Gastroesophageal sphincter (tissue), 4 donors: ENCODE measurements at regions not wholly inside any gene's neighbourhood (a gene's known extent, or its start where the extent isn't known, plus 50 kb on each side); places are given as distances from the start of the nearest gene placed in this dataset.

ENCODE experiments used
- ATAC-seq: fragments of 150-250 bp; one replicate; pipeline ENCODE4 v1.9.1; 2016; ENCODE audit warnings: mild to moderate bottlenecking, moderate library complexity
- H3K27ac ChIP-seq, 4 donors: fragments of 200-600 bp; sonication (generic) in 3 of 4; 1 replicate in 3 of 4; 2 replicates in 1 of 4; pipeline ENCODE4 v1.5.1; 2016 to 2019
- H3K27me3 ChIP-seq: fragments of 200-600 bp; sonication (generic); one replicate; pipeline ENCODE4 v1.5.1; 2019
- H3K36me3 ChIP-seq, 2 donors: fragments of 200-600 bp; sonication (generic); one replicate each; pipeline ENCODE4 v1.5.1; 2019; ENCODE audit warnings: control low read depth in 1 of 2
- H3K4me1 ChIP-seq, 3 donors: fragments of 200-600 bp; sonication (generic); 1 replicate in 2 of 3; 2 replicates in 1 of 3; pipeline ENCODE4 v1.5.1; 2016 to 2019; ENCODE audit warnings: control low read depth in 2 of 3
- H3K4me3 ChIP-seq, 2 donors: fragments of 200-600 bp; sonication (generic); one replicate each; pipeline ENCODE4 v1.5.1; 2019; ENCODE audit warnings: mild to moderate bottlenecking in 1 of 2, moderate library complexity in 1 of 2
- H3K9me3 ChIP-seq, 3 donors: fragments of 200-600 bp; sonication (generic); one replicate each; pipeline ENCODE4 v1.5.1; 2017 to 2019; ENCODE audit warnings: control low read depth in 2 of 3
- EP300 ChIP-seq: sonication (generic); formaldehyde crosslinking; IDR thresholded peaks from one replicate; pipeline ENCODE4 v1.6.1; 2017; ENCODE audit warnings: antibody characterized with exemption, mild to moderate bottlenecking
- POLR2A ChIP-seq, 2 donors: fragments of 450-650 bp; IDR thresholded peaks; one replicate each; pipeline ENCODE4 v1.6.1; 2017; ENCODE audit warnings: antibody characterized with exemption in 2 of 2, mild to moderate bottlenecking in 2 of 2, moderate library complexity in 1 of 2
- POLR2AphosphoS5 ChIP-seq: sonication (generic); formaldehyde crosslinking; IDR thresholded peaks from one replicate; pipeline ENCODE4 v1.6.1; 2017; ENCODE audit warnings: antibody characterized with exemption
- WGBS, 2 donors: methylation state at CpG; one replicate each; pipeline ENCODE4 v1.1.5; 2018; ENCODE audit warnings: low coverage in 1 of 2; 5-methylcytosine and 5-hydroxymethylcytosine counted together
- TF ChIP-seq, protein P1 (sequence below), 4 experiments: fragments of 200-600 bp in 2 of 4; fragments of 450-650 bp in 2 of 4; sonication (generic) in 1 of 4; IDR thresholded peaks; one replicate each; pipeline ENCODE4 v1.5.1; 2017 to 2019; ENCODE audit warnings: antibody characterized with exemption in 4 of 4, mild to moderate bottlenecking in 2 of 4, moderate library complexity in 2 of 4

DNA sequence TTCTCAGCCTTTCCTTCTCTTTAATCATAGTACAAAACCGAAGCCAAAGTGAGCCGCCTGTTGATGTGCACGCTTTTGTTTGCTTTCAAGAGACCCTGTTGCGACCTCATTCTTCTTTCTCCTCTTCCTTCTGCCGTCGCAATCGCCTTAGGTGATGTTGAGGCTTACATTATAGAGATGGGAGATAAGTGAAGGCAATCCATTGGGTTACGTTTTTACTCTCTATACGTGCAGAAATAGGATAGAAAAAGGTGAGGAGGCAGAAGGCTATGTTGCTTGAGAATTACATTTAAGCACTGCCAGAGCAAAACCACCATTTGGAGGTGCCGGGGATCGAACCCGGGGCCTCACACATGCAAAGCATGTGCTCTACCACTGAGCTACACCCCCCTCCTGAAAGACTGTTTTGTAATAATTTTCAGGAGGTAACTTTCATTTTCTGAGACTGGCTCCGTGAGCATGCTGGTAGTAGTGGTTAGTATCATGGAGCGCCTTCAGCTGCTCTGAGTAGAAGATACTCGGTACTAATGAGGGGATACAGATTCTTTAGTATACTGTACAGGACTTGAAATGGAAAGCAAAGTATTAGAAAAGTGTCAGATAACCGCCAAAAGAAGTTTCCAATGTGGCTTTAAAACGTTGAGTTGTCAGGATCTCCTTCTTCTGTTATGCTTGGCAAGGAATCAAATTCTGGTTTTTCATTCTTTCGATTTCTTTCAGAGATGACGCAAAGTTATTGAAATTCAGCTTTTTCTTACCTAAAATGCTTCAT, 165.6 kb downstream of the TRIM27 start:
- Histone ChIP-seq H3K4me1 (no peaks in the 10 kb centered on the region), H3K9me3 (peaks cover 0 to 14% (median 0%) of the 10 kb centered on the region in 3 donors), H3K27ac (no peak overlapping the region), H3K27me3 (peaks cover 95% of the 10 kb centered on the region), H3K4me3 (no peak overlapping the region), H3K36me3 (no peaks in the 10 kb centered on the region)
- no peak for ATAC-seq
- no peak for TF ChIP-seq POLR2AphosphoS5
- TF ChIP-seq, protein P1, sequence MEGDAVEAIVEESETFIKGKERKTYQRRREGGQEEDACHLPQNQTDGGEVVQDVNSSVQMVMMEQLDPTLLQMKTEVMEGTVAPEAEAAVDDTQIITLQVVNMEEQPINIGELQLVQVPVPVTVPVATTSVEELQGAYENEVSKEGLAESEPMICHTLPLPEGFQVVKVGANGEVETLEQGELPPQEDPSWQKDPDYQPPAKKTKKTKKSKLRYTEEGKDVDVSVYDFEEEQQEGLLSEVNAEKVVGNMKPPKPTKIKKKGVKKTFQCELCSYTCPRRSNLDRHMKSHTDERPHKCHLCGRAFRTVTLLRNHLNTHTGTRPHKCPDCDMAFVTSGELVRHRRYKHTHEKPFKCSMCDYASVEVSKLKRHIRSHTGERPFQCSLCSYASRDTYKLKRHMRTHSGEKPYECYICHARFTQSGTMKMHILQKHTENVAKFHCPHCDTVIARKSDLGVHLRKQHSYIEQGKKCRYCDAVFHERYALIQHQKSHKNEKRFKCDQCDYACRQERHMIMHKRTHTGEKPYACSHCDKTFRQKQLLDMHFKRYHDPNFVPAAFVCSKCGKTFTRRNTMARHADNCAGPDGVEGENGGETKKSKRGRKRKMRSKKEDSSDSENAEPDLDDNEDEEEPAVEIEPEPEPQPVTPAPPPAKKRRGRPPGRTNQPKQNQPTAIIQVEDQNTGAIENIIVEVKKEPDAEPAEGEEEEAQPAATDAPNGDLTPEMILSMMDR (IDR thresholded peaks at IDR 0.05) = no peak
- TF ChIP-seq EP300 = no peak
- no peak for TF ChIP-seq POLR2A (IDR thresholded peaks at IDR 0.05)
- WGBS, 2 donors = 24% methylated on average over 10 to 18 of the region's 19 CpGs

DNA sequence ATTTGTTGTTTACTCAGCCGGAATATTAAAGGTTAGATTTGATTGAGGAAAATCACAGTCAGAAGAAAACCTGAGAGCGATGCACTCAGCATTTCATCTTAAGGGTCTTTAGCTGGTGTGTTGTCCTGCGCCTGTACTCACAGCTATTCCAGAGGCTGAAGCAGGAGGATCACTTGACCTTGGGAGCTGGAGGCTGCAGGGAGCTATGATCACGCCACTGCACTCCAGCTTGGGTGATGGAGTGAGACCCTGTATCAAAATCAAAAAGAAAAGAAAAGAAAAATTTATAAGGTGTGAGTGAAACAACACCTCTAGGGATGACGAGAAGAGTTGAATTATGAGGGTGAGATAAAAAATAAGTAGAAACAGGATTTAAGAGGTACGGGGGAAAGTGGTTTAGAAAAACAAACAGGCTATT, 165.0 kb downstream of the TRIM27 start:
- Histone ChIP-seq H3K36me3 (no peaks in the 10 kb centered on the region), H3K9me3 (peaks cover 0 to 14% (median 0%) of the 10 kb centered on the region in 3 donors), H3K4me3 (no peak overlapping the region), H3K27ac (no peak overlapping the region), H3K4me1 (no peaks in the 10 kb centered on the region), H3K27me3 (peaks cover 95% of the 10 kb centered on the region)
- no peak for ATAC-seq
- TF ChIP-seq, protein P1 (IDR thresholded peaks at IDR 0.05) = no peak
- TF ChIP-seq POLR2A (IDR thresholded peaks at IDR 0.05) (no peak), POLR2AphosphoS5 (no peak), EP300 (no peak)
- 60 to 63% methylated on average over 4 to 6 of the region's 6 CpGs for WGBS, 2 donors

DNA sequence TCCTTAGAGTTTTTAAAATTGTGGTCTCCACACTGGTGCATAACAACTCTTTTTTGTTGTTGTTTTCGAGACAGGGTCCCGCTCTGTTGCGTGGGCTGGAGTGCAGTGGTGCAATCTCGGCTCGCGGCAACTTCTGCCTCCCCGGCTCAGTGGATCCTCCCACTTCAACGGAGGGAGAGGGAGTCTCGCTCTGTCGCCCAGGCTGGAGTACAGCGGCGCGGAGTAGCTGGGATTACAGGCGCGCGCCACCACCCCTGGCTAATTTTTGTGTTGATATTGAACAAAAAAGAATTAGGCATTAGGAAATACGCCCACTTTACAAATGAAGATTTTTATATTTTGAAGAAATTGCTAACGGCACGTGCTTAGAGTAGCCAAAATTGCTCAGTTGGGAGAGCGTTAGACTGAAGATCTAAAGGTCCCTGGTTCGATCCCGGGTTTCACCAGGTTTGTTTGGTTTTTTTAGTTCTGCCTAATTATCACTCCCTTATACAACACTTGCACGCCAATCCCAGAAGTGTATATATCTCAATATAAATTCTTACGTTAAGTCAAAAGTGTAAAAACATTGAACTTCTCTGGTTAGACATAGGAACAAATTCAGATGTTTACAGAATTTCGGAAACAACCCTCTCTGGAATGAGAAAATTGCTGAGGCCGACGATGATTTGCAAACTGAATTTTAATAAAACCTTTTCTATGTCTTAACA, 159.6 kb downstream of the TRIM27 start:
- 32 to 36% methylated on average over 17 to 25 of the region's 27 CpGs for WGBS, 2 donors
- no peak for ATAC-seq
- Histone ChIP-seq H3K4me1 (no peaks in the 10 kb centered on the region), H3K4me3 (no peak overlapping the region), H3K27ac (no peak overlapping the region), H3K36me3 (no peaks in the 10 kb centered on the region), H3K27me3 (peaks cover 97% of the 10 kb centered on the region), H3K9me3 (peaks cover 0 to 14% (median 0%) of the 10 kb centered on the region in 3 donors)
- TF ChIP-seq POLR2A (IDR thresholded peaks at IDR 0.05) (no peak), EP300 (no peak), POLR2AphosphoS5 (no peak)
- TF ChIP-seq, protein P1 (IDR thresholded peaks at IDR 0.05) = no peak

DNA sequence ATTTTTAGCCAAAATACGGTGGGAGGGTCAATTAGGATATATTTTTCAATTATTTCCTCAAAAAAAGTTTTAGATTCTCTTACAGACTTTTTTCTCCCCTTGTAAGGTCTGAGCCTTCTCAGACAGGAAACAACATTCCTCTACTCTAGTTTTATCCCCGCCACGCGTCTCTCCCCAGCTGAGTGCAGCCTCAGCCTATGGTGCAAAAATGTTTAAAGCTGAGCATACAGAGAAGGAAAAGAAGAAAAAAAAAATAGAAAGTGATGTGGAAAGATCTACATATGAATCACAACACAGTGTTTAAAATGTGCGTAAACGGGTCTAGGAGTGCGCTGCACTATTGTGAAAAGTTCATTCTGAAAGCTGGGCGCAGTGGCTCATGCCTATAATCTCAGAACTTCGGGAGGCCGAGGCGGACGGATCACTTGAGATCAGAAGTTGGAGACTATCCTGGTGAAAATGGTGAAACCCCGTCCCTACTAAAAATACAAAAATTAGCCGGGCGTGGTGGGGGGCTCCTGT, 159.0 kb downstream of the TRIM27 start:
- H3K27me3 ChIP-seq = peaks cover 97% of the 10 kb centered on the region
- H3K4me1 ChIP-seq = no peaks in the 10 kb centered on the region
- WGBS, 2 donors = 15 to 31% methylated on average over 10 to 12 of the region's 15 CpGs
- H3K36me3 ChIP-seq = no peaks in the 10 kb centered on the region
- peaks cover 0 to 14% (median 0%) of the 10 kb centered on the region in 3 donors for H3K9me3 ChIP-seq
- H3K27ac ChIP-seq = no peak overlapping the region
- ATAC-seq = no peak
- no peak overlapping the region for H3K4me3 ChIP-seq
- TF ChIP-seq POLR2A (IDR thresholded peaks at IDR 0.05) (no peak), POLR2AphosphoS5 (no peak), EP300 (no peak)
- TF ChIP-seq, protein P1 (IDR thresholded peaks at IDR 0.05) = no peak
